Erythroblast (primary cell): ENCODE measurements at regions not wholly inside any gene's neighbourhood (a gene's known extent, or its start where the extent isn't known, plus 50 kb on each side); places are given as distances from the start of the nearest gene placed in this dataset.

ENCODE experiments used
- GATA1 ChIP-seq: IDR thresholded peaks from 2 replicates; pipeline ENCODE4 v1.6.1; 2011; ENCODE audit warnings: low read depth, mild to moderate bottlenecking, control low read depth, low read length, moderate library complexity
- POLR2A ChIP-seq: IDR thresholded peaks from 2 replicates; pipeline ENCODE4 v1.6.1; 2011; ENCODE audit warnings: mild to moderate bottlenecking, low read length

DNA sequence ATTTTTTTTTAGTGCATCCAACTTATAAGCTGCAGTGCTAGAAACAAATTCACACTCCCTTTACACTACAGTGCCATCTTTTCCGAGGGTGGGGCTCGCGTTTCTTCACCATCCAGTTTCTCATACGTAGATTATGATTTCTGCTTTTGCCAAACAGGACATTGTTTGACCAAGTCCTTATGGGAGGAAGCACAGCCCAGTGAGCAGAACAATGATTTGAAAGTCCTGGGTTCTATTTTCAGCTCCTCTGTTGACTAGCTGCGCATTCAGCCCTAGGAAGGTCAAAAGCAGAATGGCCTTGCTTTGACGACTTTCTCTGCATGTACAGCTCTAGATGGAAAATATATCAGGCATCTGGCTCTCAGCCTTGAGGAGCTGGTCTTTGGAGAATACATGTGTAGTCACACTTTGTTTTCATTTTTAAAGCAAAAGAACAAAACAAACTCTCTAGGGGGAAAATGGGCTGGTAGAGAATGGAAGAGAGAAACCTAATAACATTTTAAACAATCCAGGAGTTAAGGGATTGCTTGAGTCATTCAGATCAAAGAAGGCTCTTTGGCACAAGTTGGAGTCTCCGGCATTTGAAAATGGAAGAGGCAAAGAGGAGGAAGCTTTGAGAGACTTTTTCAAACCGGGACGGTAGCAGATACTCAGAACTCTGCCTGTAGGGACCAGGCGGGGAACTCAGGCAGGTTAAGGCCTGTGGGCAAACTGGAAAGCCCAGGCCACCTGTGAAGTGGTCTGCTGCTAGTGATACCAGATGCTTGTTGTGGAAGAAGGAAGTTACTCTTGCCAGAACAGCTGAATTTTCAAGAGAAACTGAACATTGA, 257.3 kb upstream of the PLEKHG7 start:
- TF ChIP-seq POLR2A (no peak), GATA1 (no peak)
